ENCODE measurements at regions not wholly inside any gene's neighbourhood (a gene's known extent, or its start where the extent isn't known, plus 50 kb on each side); places are given as distances from the start of the nearest gene placed in this dataset.
A peak's percentile ranks its signal among the peaks of the same experiment; 100 is the strongest.

DNA sequence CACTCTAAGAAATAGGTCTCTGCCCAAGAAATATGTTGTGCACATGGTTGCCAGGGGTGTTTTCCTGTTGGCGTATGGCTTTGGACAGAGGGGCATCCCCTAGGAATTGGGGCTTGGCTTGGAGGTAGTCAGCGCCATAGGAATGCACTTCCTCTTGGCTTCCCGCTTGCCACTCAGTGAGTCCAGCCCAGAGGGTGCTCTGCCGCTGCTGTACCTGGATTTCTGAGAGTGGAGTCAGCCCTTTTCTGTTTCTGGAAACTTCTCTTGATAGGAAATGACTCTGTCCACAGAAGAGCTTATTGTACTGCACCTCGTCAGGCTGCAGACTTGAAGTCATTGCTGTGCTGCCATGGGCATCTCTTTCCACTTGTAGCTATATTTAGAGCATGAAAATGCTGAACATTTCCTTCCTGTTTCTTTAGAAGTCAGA lies 116.7 kb upstream of the MGAT5 start:
- H3K4ac ChIP-seq (ENCODE audit: low read length) = no peak overlapping the region
- DNase-seq (ENCODE audit: low spot score) = no peak
- no peak overlapping the region for H2BK15ac ChIP-seq (ENCODE audit: low read length)
- H2AFZ ChIP-seq (ENCODE audit: low read length) = no peak overlapping the region
- no peak overlapping the region for H3K4me3 ChIP-seq (ENCODE audit: low read length in 2 of 2)
- no peak overlapping the region for H2BK120ac ChIP-seq (ENCODE audit: low read depth, low read length)
- H3K36me3 ChIP-seq (replicated peaks in 1 of 2; ENCODE audit: control insufficient read depth in 2 of 2, insufficient read depth in 2 of 2, low read length in 2 of 2) = peaks cover 0 to 9% of the 10 kb centered on the region in 2 donors
- peaks cover 0 to 12% of the 10 kb centered on the region in 2 donors for H3K4me1 ChIP-seq (ENCODE audit: control insufficient read depth in 2 of 2, insufficient read depth in 1 of 2, low read depth in 1 of 2, low read length in 2 of 2)
- no peak overlapping the region for H3K9ac ChIP-seq (ENCODE audit: low read depth, low read length, poor library complexity)
- no peaks in the 10 kb centered on the region for H3K27me3 ChIP-seq (ENCODE audit: control insufficient read depth in 3 of 3, insufficient read depth in 3 of 3, low read depth in 1 of 3, low read length in 3 of 3)
- H3K9me3 ChIP-seq (replicated peaks in 1 of 2; ENCODE audit: control insufficient read depth in 2 of 2, insufficient read depth in 1 of 2, low read depth in 1 of 2, low read length in 2 of 2) = peaks cover 0 to 2% of the 10 kb centered on the region in 2 donors
- no peak overlapping the region for H4K91ac ChIP-seq (ENCODE audit: low read depth, low read length, poor library complexity)
- H3K79me1 ChIP-seq (ENCODE audit: low read depth, low read length) = peaks cover 3% of the 10 kb centered on the region
- H4K8ac ChIP-seq (ENCODE audit: low read depth, low read length) = no peak overlapping the region
- no peak overlapping the region for H2BK5ac ChIP-seq (ENCODE audit: low read length)
- no peak overlapping the region for H3K4me2 ChIP-seq (ENCODE audit: insufficient read depth, low read length, poor library complexity, severe bottlenecking)
- no peak overlapping the region for H3K18ac ChIP-seq (ENCODE audit: low read length)
- H3K27ac ChIP-seq (replicated peaks; ENCODE audit: low read length) = no peak overlapping the region
- no CpG with 5 or more reads among the region's 5 CpGs for WGBS, 2 donors (ENCODE audit: extremely low coverage in 2 of 2, insufficient read length in 2 of 2, insufficient replicate concordance in 1 of 2)
- H2BK12ac ChIP-seq (ENCODE audit: low read length) = no peak overlapping the region
- no peak overlapping the region for H3K23ac ChIP-seq (ENCODE audit: low read depth, low read length, poor library complexity)
- H3K14ac ChIP-seq (ENCODE audit: low read length) = peak overlapping the region; percentile 26
- H2AK5ac ChIP-seq (ENCODE audit: low read depth, low read length) = no peak overlapping the region

- H3K4me1 ChIP-seq (ENCODE audit: control insufficient read depth in 2 of 2, insufficient read depth in 1 of 2, low read depth in 1 of 2, low read length in 2 of 2) = peaks cover 0 to 10% of the 10 kb centered on the region in 2 donors
- H2BK120ac ChIP-seq (ENCODE audit: low read depth, low read length) = no peak overlapping the region
- H2AK5ac ChIP-seq (ENCODE audit: low read depth, low read length) = no peak overlapping the region
- H3K23ac ChIP-seq (ENCODE audit: low read depth, low read length, poor library complexity) = no peak overlapping the region
- H3K27ac ChIP-seq (replicated peaks; ENCODE audit: low read length) = no peak overlapping the region
- no peak overlapping the region for H2BK5ac ChIP-seq (ENCODE audit: low read length)
- H4K91ac ChIP-seq (ENCODE audit: low read depth, low read length, poor library complexity) = no peak overlapping the region
- H2AFZ ChIP-seq (ENCODE audit: low read length) = no peak overlapping the region
- no peak overlapping the region for H3K9ac ChIP-seq (ENCODE audit: low read depth, low read length, poor library complexity)
- H3K36me3 ChIP-seq (replicated peaks in 1 of 2; ENCODE audit: control insufficient read depth in 2 of 2, insufficient read depth in 2 of 2, low read length in 2 of 2) = peaks cover 0 to 9% of the 10 kb centered on the region in 2 donors
- H3K4me2 ChIP-seq (ENCODE audit: insufficient read depth, low read length, poor library complexity, severe bottlenecking) = no peak overlapping the region
- H3K9me3 ChIP-seq (replicated peaks in 1 of 2; ENCODE audit: control insufficient read depth in 2 of 2, insufficient read depth in 1 of 2, low read depth in 1 of 2, low read length in 2 of 2) = peaks cover 0 to 2% of the 10 kb centered on the region in 2 donors
- no peaks in the 10 kb centered on the region for H3K27me3 ChIP-seq (ENCODE audit: control insufficient read depth in 3 of 3, insufficient read depth in 3 of 3, low read depth in 1 of 3, low read length in 3 of 3)
- no peak overlapping the region for H3K4me3 ChIP-seq (ENCODE audit: low read length in 2 of 2)
- no peak overlapping the region for H2BK15ac ChIP-seq (ENCODE audit: low read length)
- no peak overlapping the region for H4K8ac ChIP-seq (ENCODE audit: low read depth, low read length)
- no peak overlapping the region for H3K14ac ChIP-seq (ENCODE audit: low read length)
- WGBS, 2 donors (ENCODE audit: extremely low coverage in 2 of 2, insufficient read length in 2 of 2, insufficient replicate concordance in 1 of 2) = no CpG with 5 or more reads among the region's 2 CpGs
- no peak overlapping the region for H2BK12ac ChIP-seq (ENCODE audit: low read length)
- DNase-seq (ENCODE audit: low spot score) = no peak
- H3K4ac ChIP-seq (ENCODE audit: low read length) = no peak overlapping the region
- H3K18ac ChIP-seq (ENCODE audit: low read length) = no peak overlapping the region
- peaks cover 3% of the 10 kb centered on the region for H3K79me1 ChIP-seq (ENCODE audit: low read depth, low read length)
Observed at GRCh38 chr2:134138115-134138514, 115.8 kb upstream of the MGAT5 start.

DNA sequence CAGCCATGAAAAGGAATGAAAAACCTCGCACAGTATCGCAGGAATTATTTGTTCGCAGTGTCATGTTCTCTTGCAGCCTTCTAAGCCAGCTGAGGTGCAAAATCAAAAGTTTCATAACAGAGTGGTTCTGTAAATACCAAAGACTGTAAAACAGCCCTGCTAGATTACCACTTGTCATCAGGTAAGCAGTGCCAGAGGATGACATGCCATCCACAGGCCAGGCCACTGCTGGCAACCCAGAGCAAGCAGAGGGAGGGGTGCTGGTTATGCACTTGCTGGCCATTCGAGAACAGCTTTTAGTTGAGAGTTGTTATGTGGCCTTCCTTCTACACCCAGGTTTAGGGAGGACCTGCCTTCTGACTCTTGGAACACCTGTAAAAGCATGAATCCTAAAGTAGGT lies 114.3 kb upstream of the MGAT5 start:
- H3K9me3 ChIP-seq (replicated peaks in 1 of 2; ENCODE audit: control insufficient read depth in 2 of 2, insufficient read depth in 1 of 2, low read depth in 1 of 2, low read length in 2 of 2) = peaks cover 0 to 2% of the 10 kb centered on the region in 2 donors
- H3K23ac ChIP-seq (ENCODE audit: low read depth, low read length, poor library complexity) = no peak overlapping the region
- no peak overlapping the region for H3K18ac ChIP-seq (ENCODE audit: low read length)
- H4K8ac ChIP-seq (ENCODE audit: low read depth, low read length) = no peak overlapping the region
- no peak overlapping the region for H3K4ac ChIP-seq (ENCODE audit: low read length)
- H2BK12ac ChIP-seq (ENCODE audit: low read length) = no peak overlapping the region
- no peak for DNase-seq (ENCODE audit: low spot score)
- no peak overlapping the region for H3K14ac ChIP-seq (ENCODE audit: low read length)
- H4K91ac ChIP-seq (ENCODE audit: low read depth, low read length, poor library complexity) = no peak overlapping the region
- H3K27me3 ChIP-seq (ENCODE audit: control insufficient read depth in 3 of 3, insufficient read depth in 3 of 3, low read depth in 1 of 3, low read length in 3 of 3) = no peaks in the 10 kb centered on the region
- no peak overlapping the region for H2BK5ac ChIP-seq (ENCODE audit: low read length)
- no peak overlapping the region for H2BK120ac ChIP-seq (ENCODE audit: low read depth, low read length)
- no peak overlapping the region for H3K4me2 ChIP-seq (ENCODE audit: insufficient read depth, low read length, poor library complexity, severe bottlenecking)
- peaks cover 0 to 6% of the 10 kb centered on the region in 2 donors for H3K4me1 ChIP-seq (ENCODE audit: control insufficient read depth in 2 of 2, insufficient read depth in 1 of 2, low read depth in 1 of 2, low read length in 2 of 2)
- no peak overlapping the region for H2AK5ac ChIP-seq (ENCODE audit: low read depth, low read length)
- peaks cover 0 to 9% of the 10 kb centered on the region in 2 donors for H3K36me3 ChIP-seq (replicated peaks in 1 of 2; ENCODE audit: control insufficient read depth in 2 of 2, insufficient read depth in 2 of 2, low read length in 2 of 2)
- no peak overlapping the region for H2BK15ac ChIP-seq (ENCODE audit: low read length)
- peaks cover 2% of the 10 kb centered on the region for H3K79me1 ChIP-seq (ENCODE audit: low read depth, low read length)
- no peak overlapping the region for H2AFZ ChIP-seq (ENCODE audit: low read length)
- H3K9ac ChIP-seq (ENCODE audit: low read depth, low read length, poor library complexity) = no peak overlapping the region
- no CpG with 5 or more reads among the region's 4 CpGs for WGBS, 2 donors (ENCODE audit: extremely low coverage in 2 of 2, insufficient read length in 2 of 2, insufficient replicate concordance in 1 of 2)
- no peak overlapping the region for H3K27ac ChIP-seq (replicated peaks; ENCODE audit: low read length)
- H3K4me3 ChIP-seq (ENCODE audit: low read length in 2 of 2) = no peak overlapping the region

- no peak overlapping the region for H4K8ac ChIP-seq (ENCODE audit: low read depth, low read length)
- DNase-seq (ENCODE audit: low spot score) = no peak
- H2BK120ac ChIP-seq (ENCODE audit: low read depth, low read length) = no peak overlapping the region
- no peak overlapping the region for H3K4me3 ChIP-seq (ENCODE audit: low read length in 2 of 2)
- H2BK12ac ChIP-seq (ENCODE audit: low read length) = no peak overlapping the region
- H4K91ac ChIP-seq (ENCODE audit: low read depth, low read length, poor library complexity) = no peak overlapping the region
- H3K27ac ChIP-seq (replicated peaks; ENCODE audit: low read length) = no peak overlapping the region
- H3K9ac ChIP-seq (ENCODE audit: low read depth, low read length, poor library complexity) = no peak overlapping the region
- no peak overlapping the region for H2AK5ac ChIP-seq (ENCODE audit: low read depth, low read length)
- H3K4me1 ChIP-seq (ENCODE audit: control insufficient read depth in 2 of 2, insufficient read depth in 1 of 2, low read depth in 1 of 2, low read length in 2 of 2) = peaks cover 0 to 6% of the 10 kb centered on the region in 2 donors
- no peak overlapping the region for H3K18ac ChIP-seq (ENCODE audit: low read length)
- peaks cover 0 to 2% of the 10 kb centered on the region in 2 donors for H3K9me3 ChIP-seq (replicated peaks in 1 of 2; ENCODE audit: control insufficient read depth in 2 of 2, insufficient read depth in 1 of 2, low read depth in 1 of 2, low read length in 2 of 2)
- peaks cover 2% of the 10 kb centered on the region for H3K79me1 ChIP-seq (ENCODE audit: low read depth, low read length)
- H3K36me3 ChIP-seq (replicated peaks in 1 of 2; ENCODE audit: control insufficient read depth in 2 of 2, insufficient read depth in 2 of 2, low read length in 2 of 2) = peaks cover 0 to 9% of the 10 kb centered on the region in 2 donors
- WGBS, 2 donors (ENCODE audit: extremely low coverage in 2 of 2, insufficient read length in 2 of 2, insufficient replicate concordance in 1 of 2) = no CpG with 5 or more reads among the region's 9 CpGs
- H3K27me3 ChIP-seq (ENCODE audit: control insufficient read depth in 3 of 3, insufficient read depth in 3 of 3, low read depth in 1 of 3, low read length in 3 of 3) = no peaks in the 10 kb centered on the region
- H2BK5ac ChIP-seq (ENCODE audit: low read length) = no peak overlapping the region
- no peak overlapping the region for H3K14ac ChIP-seq (ENCODE audit: low read length)
- no peak overlapping the region for H3K23ac ChIP-seq (ENCODE audit: low read depth, low read length, poor library complexity)
- no peak overlapping the region for H3K4ac ChIP-seq (ENCODE audit: low read length)
- H3K4me2 ChIP-seq (ENCODE audit: insufficient read depth, low read length, poor library complexity, severe bottlenecking) = no peak overlapping the region
- no peak overlapping the region for H2AFZ ChIP-seq (ENCODE audit: low read length)
- no peak overlapping the region for H2BK15ac ChIP-seq (ENCODE audit: low read length)
Observed at GRCh38 chr2:134140251-134140661, 113.6 kb upstream of the MGAT5 start.

Data from neuronal stem cell (in vitro differentiated cells).